ENCODE measurements at regions not wholly inside any gene's neighbourhood (a gene's known extent, or its start where the extent isn't known, plus 50 kb on each side); places are given as distances from the start of the nearest gene placed in this dataset.

- no peak for DNase-seq (ENCODE audit: low read depth)
These were observed 170.0 kb upstream of the PDGFD start for GRCh38 chr11:104333977-104334376.

GRCh38 chr11:104332110-104332509, 168.2 kb upstream of the PDGFD start:
- no peak for DNase-seq (ENCODE audit: low read depth)

GRCh38 chr11:104329078-104329665, 165.2 kb upstream of the PDGFD start:
- DNase-seq (ENCODE audit: low read depth) = no peak

GRCh38 chr11:104328512-104328907, 164.6 kb upstream of the PDGFD start:
- DNase-seq (ENCODE audit: low read depth) = no peak

GRCh38 chr11:104327861-104328511, 164.0 kb upstream of the PDGFD start:
- no peak for DNase-seq (ENCODE audit: low read depth)

- no peak for DNase-seq (ENCODE audit: low read depth)
These were observed 161.1 kb upstream of the PDGFD start for GRCh38 chr11:104325093-104325492.

- DNase-seq (ENCODE audit: low read depth) = no peak
These were observed 160.3 kb upstream of the PDGFD start for GRCh38 chr11:104324276-104324675.

- DNase-seq (ENCODE audit: low read depth) = no peak
These were observed 159.9 kb upstream of the PDGFD start for GRCh38 chr11:104323841-104324240.

- no peak for DNase-seq (ENCODE audit: low read depth)
These were observed 158.7 kb upstream of the PDGFD start for GRCh38 chr11:104322696-104323095.

- no peak for DNase-seq (ENCODE audit: low read depth)
These were observed 157.0 kb upstream of the PDGFD start for GRCh38 chr11:104320956-104321355.

- DNase-seq (ENCODE audit: low read depth) = no peak
These were observed 156.2 kb upstream of the PDGFD start for GRCh38 chr11:104320097-104320496.

- DNase-seq (ENCODE audit: low read depth) = no peak
These were observed 155.4 kb upstream of the PDGFD start for GRCh38 chr11:104319396-104319795.

- no peak for DNase-seq (ENCODE audit: low read depth)
These were observed 143.0 kb upstream of the PDGFD start for GRCh38 chr11:104306862-104307474.

GRCh38 chr11:104301776-104302175, 137.8 kb upstream of the PDGFD start:
- DNase-seq (ENCODE audit: low read depth) = no peak

- no peak for DNase-seq (ENCODE audit: low read depth)
These were observed 127.7 kb upstream of the PDGFD start for GRCh38 chr11:104291646-104292045.

GRCh38 chr11:104286129-104286528, 122.2 kb upstream of the PDGFD start:
- no peak for DNase-seq (ENCODE audit: low read depth)

GRCh38 chr11:104279587-104279986, 115.6 kb upstream of the PDGFD start:
- DNase-seq (ENCODE audit: low read depth) = no peak

- DNase-seq (ENCODE audit: low read depth) = no peak
These were observed 112.0 kb upstream of the PDGFD start for GRCh38 chr11:104275992-104276391.

- DNase-seq (ENCODE audit: low read depth) = no peak
These were observed 96.5 kb upstream of the PDGFD start for GRCh38 chr11:104260456-104260855.

GRCh38 chr11:104259121-104259610, 95.2 kb upstream of the PDGFD start:
- no peak for DNase-seq (ENCODE audit: low read depth)

GRCh38 chr11:104256525-104256924, 92.6 kb upstream of the PDGFD start:
- no peak for DNase-seq (ENCODE audit: low read depth)

- DNase-seq (ENCODE audit: low read depth) = peak; percentile 16
These were observed 90.4 kb upstream of the PDGFD start for GRCh38 chr11:104254347-104254746.

- no peak for DNase-seq (ENCODE audit: low read depth)
These were observed 82.6 kb upstream of the PDGFD start for GRCh38 chr11:104246590-104246989.

GRCh38 chr11:104238916-104239315, 75.0 kb upstream of the PDGFD start:
- DNase-seq (ENCODE audit: low read depth) = no peak

All from activated T-cell treated with anti-CD3 and anti-CD28 coated beads for 48 hours (primary cell).